HEK293 (cell line): ENCODE measurements at regions not wholly inside any gene's neighbourhood (a gene's known extent, or its start where the extent isn't known, plus 50 kb on each side); places are given as distances from the start of the nearest gene placed in this dataset.
A peak's percentile ranks its signal among the peaks of the same experiment; 100 is the strongest.

Experiments
- CTCF ChIA-PET: fragments of 350-600 bp; formaldehyde crosslinking; extraction: SDS; loops from one replicate; lab custom pipeline; 2021; ENCODE audit warnings: antibody characterized with exemption; lab: Yijun Ruan, JAX
- POLR2A ChIA-PET: fragments of 300-600 bp; formaldehyde crosslinking; extraction: SDS; loops from one replicate; lab custom pipeline; 2020; ENCODE audit warnings: antibody characterized with exemption, inconsistent platforms; lab: Yijun Ruan, JAX
- H3K27ac ChIP-seq: fragments of 200-500 bp; sonication (Bioruptor generic); 2 replicates; pipeline ENCODE4 v1.5.1; 2014; ENCODE audit warnings: low read depth, low read length, control low read depth, inconsistent platforms; ENCODE audit errors: extremely low read depth
- H3K36me3 ChIP-seq, 2 experiments: fragments of 200-500 bp in 1 of 2; sonication (Bioruptor generic) in 1 of 2; 1 replicate in 1 of 2; 2 replicates in 1 of 2; pipeline ENCODE4 v1.5.1; 2014 to 2017; ENCODE audit warnings: inconsistent platforms in 2 of 2, low read length in 2 of 2; ENCODE audit not compliant: control insufficient read depth in 2 of 2, insufficient read depth in 1 of 2
- H3K4me1 ChIP-seq: fragments of 200-500 bp; sonication (Bioruptor generic); 2 replicates; pipeline ENCODE4 v1.5.1; 2014; ENCODE audit warnings: mild to moderate bottlenecking, low read length, inconsistent platforms; ENCODE audit not compliant: control insufficient read depth, insufficient read depth
- H3K4me3 ChIP-seq: 2 replicates; pipeline ENCODE4 v1.5.1; 2011; ENCODE audit warnings: low read depth, mild to moderate bottlenecking, control low read depth, low read length, moderate library complexity
- H3K9me3 ChIP-seq: fragments of 200-500 bp; sonication (Bioruptor generic); 2 replicates; pipeline ENCODE4 v1.5.1; 2014; ENCODE audit warnings: low read depth, low read length, inconsistent platforms; ENCODE audit not compliant: control insufficient read depth, insufficient read depth
- GLIS1 ChIP-seq: fragments of 450-650 bp; formaldehyde crosslinking; IDR thresholded peaks from 2 replicates; pipeline ENCODE4 v1.5.1; 2016; ENCODE audit warnings: missing biosample characterization, missing genetic modification characterization
- KLF16 ChIP-seq: fragments of 450-650 bp; formaldehyde crosslinking; IDR thresholded peaks from 2 replicates; pipeline ENCODE4 v1.5.1; 2017; ENCODE audit warnings: missing biosample characterization, missing genetic modification characterization
- KLF9 ChIP-seq: fragments of 450-650 bp; formaldehyde crosslinking; IDR thresholded peaks from 2 replicates; pipeline ENCODE4 v1.5.1; 2016; ENCODE audit warnings: missing biosample characterization, missing genetic modification characterization, low read depth
- YY2 ChIP-seq: fragments of 450-650 bp; formaldehyde crosslinking; IDR thresholded peaks from 2 replicates; pipeline ENCODE4 v1.5.1; 2016; ENCODE audit warnings: missing biosample characterization, missing genetic modification characterization
- ZBTB1 ChIP-seq: fragments of 450-650 bp; formaldehyde crosslinking; IDR thresholded peaks from 2 replicates; pipeline ENCODE4 v1.5.1; 2016; ENCODE audit warnings: missing biosample characterization, missing genetic modification characterization
- ZEB2 ChIP-seq: fragments of 450-650 bp; formaldehyde crosslinking; IDR thresholded peaks from 2 replicates; pipeline ENCODE4 v1.5.1; 2016; ENCODE audit warnings: missing biosample characterization, missing genetic modification characterization
- ZFHX2 ChIP-seq: fragments of 450-650 bp; formaldehyde crosslinking; conservative IDR thresholded peaks from 2 replicates; pipeline ENCODE4 v1.5.1; 2016; ENCODE audit warnings: missing biosample characterization, missing genetic modification characterization
- ZIC2 ChIP-seq: fragments of 450-650 bp; formaldehyde crosslinking; IDR thresholded peaks from 2 replicates; pipeline ENCODE4 v1.5.1; 2016; ENCODE audit warnings: missing biosample characterization, missing genetic modification characterization
- ZNF121 ChIP-seq: fragments of 450-650 bp; formaldehyde crosslinking; IDR thresholded peaks from 2 replicates; pipeline ENCODE4 v1.5.1; 2016; ENCODE audit warnings: missing biosample characterization, missing genetic modification characterization
- ZNF169 ChIP-seq: fragments of 450-650 bp; formaldehyde crosslinking; IDR thresholded peaks from 2 replicates; pipeline ENCODE4 v1.5.1; 2016; ENCODE audit warnings: missing biosample characterization, missing genetic modification characterization
- ZNF239 ChIP-seq: fragments of 450-650 bp; formaldehyde crosslinking; IDR thresholded peaks from 2 replicates; pipeline ENCODE4 v1.5.1; 2016; ENCODE audit warnings: missing biosample characterization, missing genetic modification characterization
- ZNF416 ChIP-seq: fragments of 450-650 bp; formaldehyde crosslinking; IDR thresholded peaks from 2 replicates; pipeline ENCODE4 v1.5.1; 2016; ENCODE audit warnings: missing biosample characterization, missing genetic modification characterization
- ZNF423 ChIP-seq: fragments of 450-650 bp; formaldehyde crosslinking; IDR thresholded peaks from 2 replicates; pipeline ENCODE4 v1.5.1; 2016; ENCODE audit warnings: missing biosample characterization, missing genetic modification characterization
- ZNF585B ChIP-seq: fragments of 450-650 bp; formaldehyde crosslinking; IDR thresholded peaks from 2 replicates; pipeline ENCODE4 v1.5.1; 2016; ENCODE audit warnings: missing biosample characterization, missing genetic modification characterization
- ZNF658 ChIP-seq: fragments of 450-650 bp; formaldehyde crosslinking; IDR thresholded peaks from 2 replicates; pipeline ENCODE4; 2016; ENCODE audit warnings: missing biosample characterization, missing genetic modification characterization
- ZNF76 ChIP-seq: fragments of 450-650 bp; formaldehyde crosslinking; IDR thresholded peaks from 2 replicates; pipeline ENCODE4; 2016; ENCODE audit warnings: low read depth, missing biosample characterization, missing genetic modification characterization, borderline replicate concordance
- ZNF768 ChIP-seq: fragments of 450-650 bp; formaldehyde crosslinking; IDR thresholded peaks from 2 replicates; pipeline ENCODE4 v1.5.1; 2018; ENCODE audit warnings: missing biosample characterization, mild to moderate bottlenecking, missing genetic modification characterization
- ZNF843 ChIP-seq: fragments of 450-650 bp; formaldehyde crosslinking; IDR thresholded peaks from 2 replicates; pipeline ENCODE4 v1.5.1; 2016; ENCODE audit warnings: missing biosample characterization, missing genetic modification characterization
- ZSCAN30 ChIP-seq: fragments of 450-650 bp; IDR thresholded peaks from 2 replicates; pipeline ENCODE4 v1.5.1; 2018; ENCODE audit warnings: missing biosample characterization, mild to moderate bottlenecking, missing genetic modification characterization, moderate library complexity
- TF ChIP-seq, protein P1 (sequence below): fragments of 450-650 bp; formaldehyde crosslinking; conservative IDR thresholded peaks from 2 replicates; pipeline ENCODE4 v1.5.1; 2016; ENCODE audit warnings: low read depth, missing biosample characterization, missing genetic modification characterization
- TF ChIP-seq, protein P2 (sequence below): fragments of 450-650 bp; formaldehyde crosslinking; IDR thresholded peaks from 2 replicates; pipeline ENCODE4 v1.5.1; 2016; ENCODE audit warnings: missing biosample characterization, missing genetic modification characterization

DNA sequence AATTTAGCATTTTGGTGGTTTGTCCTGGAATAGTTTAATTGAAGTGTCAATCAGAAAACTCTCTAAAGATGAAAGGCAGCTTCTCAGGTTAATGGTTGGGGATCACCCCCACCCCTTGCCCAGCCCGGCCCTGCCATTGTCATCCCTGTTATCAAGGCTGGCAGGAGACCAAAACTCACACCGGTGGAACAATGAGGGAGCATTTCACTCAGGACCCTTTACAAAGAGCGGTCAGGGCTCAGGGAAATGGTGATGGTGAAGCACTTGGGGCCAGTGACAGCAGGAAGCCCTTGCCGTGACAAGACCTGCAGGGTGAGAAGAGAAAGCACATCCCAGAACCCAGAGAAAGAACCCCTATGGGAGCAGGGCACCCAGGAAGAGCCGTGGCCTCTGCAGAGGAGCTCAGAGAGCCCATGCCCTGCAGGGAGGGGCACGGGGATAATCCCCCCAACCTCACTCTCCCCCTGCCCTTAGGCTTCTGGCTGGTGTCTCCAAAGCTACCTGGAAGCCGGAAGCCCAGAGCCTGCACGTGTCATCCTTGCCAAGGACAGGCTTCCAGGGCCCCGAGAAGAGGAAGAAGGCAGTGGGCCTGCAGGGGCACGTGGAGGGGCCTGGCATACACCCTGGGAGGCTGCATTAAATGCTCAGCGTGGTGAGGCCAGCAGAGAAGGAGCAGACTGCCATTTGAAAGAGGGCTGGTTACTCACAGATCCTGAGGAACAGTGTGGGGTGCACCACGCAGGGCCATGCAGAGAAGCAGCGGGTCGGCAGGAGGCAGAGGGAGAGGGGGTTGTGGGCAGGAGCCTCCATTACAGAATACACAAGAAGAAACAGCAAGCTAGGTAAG, 80.6 kb upstream of the PRR20G start:
- Histone ChIP-seq H3K4me3 (no peak overlapping the region), H3K36me3 (no peaks in the 10 kb centered on the region)
- peak; percentile 97 for TF ChIP-seq ZIC2 (tag by site-specific recombination)
- peak; percentile 24; the same call in 1 of the 2 replicates for TF ChIP-seq GLIS1 (tag by site-specific recombination)
- no peak for TF ChIP-seq KLF9
- TF ChIP-seq, all 188 proteins: peak for 2
- ChIA-PET CTCF (no interaction called here), POLR2A (no interaction called here)
- Histone ChIP-seq H3K27ac (no peak overlapping the region), H3K4me1 (no peaks in the 10 kb centered on the region), H3K9me3 (no peaks in the 10 kb centered on the region)

DNA sequence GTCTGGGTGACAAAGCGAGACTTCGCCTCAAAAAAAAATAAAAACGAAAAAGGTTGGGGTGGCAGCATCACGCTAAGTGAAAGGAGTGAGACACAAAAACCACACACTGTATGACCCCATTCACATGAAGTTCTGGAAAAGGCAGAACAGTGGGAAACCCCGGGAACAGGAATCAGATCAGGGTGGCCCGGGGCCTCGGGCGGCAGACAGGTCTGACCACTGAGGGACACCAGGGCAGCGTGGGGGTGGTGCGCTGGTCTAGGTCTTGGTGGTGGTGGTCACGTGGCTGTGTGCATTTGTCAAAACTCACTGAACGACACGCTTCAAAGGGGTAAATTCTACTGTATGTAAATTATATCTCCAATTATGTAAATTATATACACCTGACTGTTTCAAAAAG, 79.7 kb upstream of the PRR20G start:
- Histone ChIP-seq H3K9me3 (no peaks in the 10 kb centered on the region), H3K27ac (no peak overlapping the region), H3K4me3 (no peak overlapping the region), H3K4me1 (no peaks in the 10 kb centered on the region), H3K36me3 (no peaks in the 10 kb centered on the region)
- ChIA-PET POLR2A (no interaction called here), CTCF (no interaction called here)
- TF ChIP-seq ZNF416 (no peak), ZNF423 (tag by site-specific recombination) (no peak), ZSCAN30 (tag by site-specific recombination) (no peak), ZNF658 (tag by site-specific recombination) (no peak), GLIS1 (tag by site-specific recombination) (no peak), ZBTB1 (no peak), ZEB2 (tag by site-specific recombination) (no peak), ZFHX2 (no peak), ZNF585B (tag by site-specific recombination) (no peak), ZNF169 (tag by site-specific recombination) (no peak), ZNF239 (tag by site-specific recombination) (no peak), ZNF76 (tag by site-specific recombination) (no peak), KLF16 (tag by site-specific recombination) (no peak), YY2 (tag by site-specific recombination) (no peak), ZNF121 (tag by site-specific recombination) (no peak), ZNF768 (tag by site-specific recombination) (no peak), ZNF843 (no peak)
- TF ChIP-seq, protein P1, sequence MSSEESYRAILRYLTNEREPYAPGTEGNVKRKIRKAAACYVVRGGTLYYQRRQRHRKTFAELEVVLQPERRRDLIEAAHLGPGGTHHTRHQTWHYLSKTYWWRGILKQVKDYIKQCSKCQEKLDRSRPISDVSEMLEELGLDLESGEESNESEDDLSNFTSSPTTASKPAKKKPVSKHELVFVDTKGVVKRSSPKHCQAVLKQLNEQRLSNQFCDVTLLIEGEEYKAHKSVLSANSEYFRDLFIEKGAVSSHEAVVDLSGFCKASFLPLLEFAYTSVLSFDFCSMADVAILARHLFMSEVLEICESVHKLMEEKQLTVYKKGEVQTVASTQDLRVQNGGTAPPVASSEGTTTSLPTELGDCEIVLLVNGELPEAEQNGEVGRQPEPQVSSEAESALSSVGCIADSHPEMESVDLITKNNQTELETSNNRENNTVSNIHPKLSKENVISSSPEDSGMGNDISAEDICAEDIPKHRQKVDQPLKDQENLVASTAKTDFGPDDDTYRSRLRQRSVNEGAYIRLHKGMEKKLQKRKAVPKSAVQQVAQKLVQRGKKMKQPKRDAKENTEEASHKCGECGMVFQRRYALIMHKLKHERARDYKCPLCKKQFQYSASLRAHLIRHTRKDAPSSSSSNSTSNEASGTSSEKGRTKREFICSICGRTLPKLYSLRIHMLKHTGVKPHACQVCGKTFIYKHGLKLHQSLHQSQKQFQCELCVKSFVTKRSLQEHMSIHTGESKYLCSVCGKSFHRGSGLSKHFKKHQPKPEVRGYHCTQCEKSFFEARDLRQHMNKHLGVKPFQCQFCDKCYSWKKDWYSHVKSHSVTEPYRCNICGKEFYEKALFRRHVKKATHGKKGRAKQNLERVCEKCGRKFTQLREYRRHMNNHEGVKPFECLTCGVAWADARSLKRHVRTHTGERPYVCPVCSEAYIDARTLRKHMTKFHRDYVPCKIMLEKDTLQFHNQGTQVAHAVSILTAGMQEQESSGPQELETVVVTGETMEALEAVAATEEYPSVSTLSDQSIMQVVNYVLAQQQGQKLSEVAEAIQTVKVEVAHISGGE (tag by site-specific recombination), result no peak
- TF ChIP-seq, protein P2, sequence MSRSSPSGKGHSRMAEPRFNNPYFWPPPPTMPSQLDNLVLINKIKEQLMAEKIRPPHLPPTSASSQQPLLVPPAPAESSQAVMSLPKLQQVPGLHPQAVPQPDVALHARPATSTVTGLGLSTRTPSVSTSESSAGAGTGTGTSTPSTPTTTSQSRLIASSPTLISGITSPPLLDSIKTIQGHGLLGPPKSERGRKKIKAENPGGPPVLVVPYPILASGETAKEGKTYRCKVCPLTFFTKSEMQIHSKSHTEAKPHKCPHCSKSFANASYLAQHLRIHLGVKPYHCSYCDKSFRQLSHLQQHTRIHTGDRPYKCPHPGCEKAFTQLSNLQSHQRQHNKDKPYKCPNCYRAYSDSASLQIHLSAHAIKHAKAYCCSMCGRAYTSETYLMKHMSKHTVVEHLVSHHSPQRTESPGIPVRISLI (tag by site-specific recombination), result no peak
